HTERT RPE-1 (cell line): ENCODE measurements at regions not wholly inside any gene's neighbourhood (a gene's known extent, or its start where the extent isn't known, plus 50 kb on each side); places are given as distances from the start of the nearest gene placed in this dataset.

Source experiments
- in situ Hi-C: fragments of 300-500 bp; cut with MboI; formaldehyde crosslinking; loops from 4 replicates; pipeline ENCODE4 v1.14.3; 2020; ENCODE audit warnings: low sequenced_read_pairs

GRCh38 chr6:111984516-111985201 is 69.2 kb upstream of the CCN6 start:
- in situ Hi-C loops, result no loop called here

GRCh38 chr6:111985202-111985731 is 68.6 kb upstream of the CCN6 start:
- in situ Hi-C loops, result no loop called here

- in situ Hi-C loops, result no loop called here
These were observed 67.3 kb upstream of the CCN6 start for GRCh38 chr6:111986651-111987050.

- in situ Hi-C loops, result no loop called here
These were observed 66.6 kb upstream of the CCN6 start for GRCh38 chr6:111987295-111987694.

GRCh38 chr6:111988926-111989325 is 65.0 kb upstream of the CCN6 start:
- in situ Hi-C loops, result no loop called here

GRCh38 chr6:111989743-111990142 is 64.2 kb upstream of the CCN6 start:
- in situ Hi-C loops, result no loop called here

- in situ Hi-C loops, result no loop called here
These were observed 63.7 kb upstream of the CCN6 start for GRCh38 chr6:111990214-111990613.

GRCh38 chr6:111992851-111993250 is 61.1 kb upstream of the CCN6 start:
- in situ Hi-C loops, result no loop called here

GRCh38 chr6:111993342-111993741 is 60.6 kb upstream of the CCN6 start:
- in situ Hi-C loops, result no loop called here

- in situ Hi-C loops, result no loop called here
These were observed 59.1 kb upstream of the CCN6 start for GRCh38 chr6:111994791-111995190.

GRCh38 chr6:111995404-111995803 is 58.5 kb upstream of the CCN6 start:
- in situ Hi-C loops, result no loop called here

- in situ Hi-C loops, result no loop called here
These were observed 57.6 kb upstream of the CCN6 start for GRCh38 chr6:111996144-111996865.

GRCh38 chr6:111997078-111997852 is 56.6 kb upstream of the CCN6 start:
- in situ Hi-C loops, result no loop called here

GRCh38 chr6:111997853-111998208 is 56.1 kb upstream of the CCN6 start:
- in situ Hi-C loops, result no loop called here

- in situ Hi-C loops, result loop anchor here (25.0 kb wide), 1 partner anchor 290 kb away; no protein-coding TSS in a partner anchor
These were observed 51.6 kb upstream of the CCN6 start for GRCh38 chr6:112002307-112002706.
